ENCODE measurements at regions not wholly inside any gene's neighbourhood (a gene's known extent, or its start where the extent isn't known, plus 50 kb on each side); places are given as distances from the start of the nearest gene placed in this dataset.

DNA sequence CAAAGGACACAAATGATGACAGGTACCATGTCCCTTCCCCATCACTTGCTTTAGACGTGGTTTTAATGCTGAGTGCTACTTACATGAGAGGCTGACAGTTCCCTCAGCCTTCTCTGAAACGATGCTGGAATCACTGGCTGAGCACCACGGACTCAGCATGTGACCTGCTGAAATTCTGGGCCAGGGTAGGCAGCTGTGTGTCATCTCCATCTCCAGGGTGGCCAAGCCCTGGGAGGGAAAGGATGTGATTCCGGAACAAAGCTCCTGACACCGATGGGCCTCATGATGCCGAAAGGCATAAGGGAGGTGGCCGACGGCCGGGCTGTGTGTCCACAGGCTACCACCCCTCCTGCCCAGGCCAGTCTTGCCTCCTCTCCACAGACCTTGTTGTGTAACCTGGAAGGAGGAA is 184.3 kb upstream of the CST7 start:
- no peak overlapping the region for H3K27ac ChIP-seq
- H3K27me3 ChIP-seq: no peaks in the 10 kb centered on the region
- peaks cover 0 to 12% of the 10 kb centered on the region in 2 donors for H3K9me3 ChIP-seq
- no peaks in the 10 kb centered on the region for H3K4me1 ChIP-seq
- no peak for DNase-seq (ENCODE audit: low spot score)
- H3K4me3 ChIP-seq: no peak overlapping the region
- H3K36me3 ChIP-seq: no peaks in the 10 kb centered on the region
- TF ChIP-seq, protein P1, sequence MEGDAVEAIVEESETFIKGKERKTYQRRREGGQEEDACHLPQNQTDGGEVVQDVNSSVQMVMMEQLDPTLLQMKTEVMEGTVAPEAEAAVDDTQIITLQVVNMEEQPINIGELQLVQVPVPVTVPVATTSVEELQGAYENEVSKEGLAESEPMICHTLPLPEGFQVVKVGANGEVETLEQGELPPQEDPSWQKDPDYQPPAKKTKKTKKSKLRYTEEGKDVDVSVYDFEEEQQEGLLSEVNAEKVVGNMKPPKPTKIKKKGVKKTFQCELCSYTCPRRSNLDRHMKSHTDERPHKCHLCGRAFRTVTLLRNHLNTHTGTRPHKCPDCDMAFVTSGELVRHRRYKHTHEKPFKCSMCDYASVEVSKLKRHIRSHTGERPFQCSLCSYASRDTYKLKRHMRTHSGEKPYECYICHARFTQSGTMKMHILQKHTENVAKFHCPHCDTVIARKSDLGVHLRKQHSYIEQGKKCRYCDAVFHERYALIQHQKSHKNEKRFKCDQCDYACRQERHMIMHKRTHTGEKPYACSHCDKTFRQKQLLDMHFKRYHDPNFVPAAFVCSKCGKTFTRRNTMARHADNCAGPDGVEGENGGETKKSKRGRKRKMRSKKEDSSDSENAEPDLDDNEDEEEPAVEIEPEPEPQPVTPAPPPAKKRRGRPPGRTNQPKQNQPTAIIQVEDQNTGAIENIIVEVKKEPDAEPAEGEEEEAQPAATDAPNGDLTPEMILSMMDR (IDR thresholded peaks at IDR 0.05): no peak

DNA sequence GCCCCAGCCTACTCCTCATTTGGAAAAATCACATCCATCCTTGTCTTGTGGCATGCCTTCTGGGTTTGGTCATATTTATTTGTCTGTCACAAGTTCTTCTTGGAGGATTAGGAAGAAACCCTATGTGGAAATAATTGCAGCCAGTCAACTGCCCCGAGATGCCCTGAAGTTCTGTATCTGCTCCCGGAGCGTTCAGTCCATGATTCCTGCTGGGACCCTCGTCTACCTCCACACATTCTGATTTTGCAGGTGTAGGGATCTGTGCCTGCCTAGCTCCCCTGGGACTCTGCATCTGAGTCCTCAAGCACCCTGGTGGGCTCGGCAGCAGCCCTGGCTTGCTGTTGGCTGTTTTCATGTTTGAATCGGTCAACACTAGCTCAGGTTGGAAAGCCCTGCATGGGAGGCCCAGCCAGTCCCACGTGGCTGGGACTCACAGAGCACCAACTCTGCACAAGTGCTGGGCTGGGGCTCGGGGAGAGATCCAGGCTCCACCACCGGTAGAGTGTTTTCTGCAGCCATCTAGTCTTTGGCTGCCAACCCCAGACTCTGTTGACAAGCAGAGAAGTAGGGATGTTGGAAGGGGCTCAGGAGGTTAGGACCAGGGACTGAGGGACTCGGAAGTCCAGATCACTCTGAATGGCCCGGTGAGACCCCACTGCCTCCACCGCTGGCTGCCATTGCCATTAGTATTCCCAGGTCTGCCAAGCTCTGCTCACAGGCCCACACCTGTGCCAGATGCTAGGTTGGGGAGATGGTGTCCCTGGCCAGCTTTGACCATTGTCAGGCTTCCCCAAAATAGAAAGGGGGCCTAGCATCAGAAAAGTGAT is 183.5 kb upstream of the CST7 start:
- H3K27ac ChIP-seq: no peak overlapping the region
- no peaks in the 10 kb centered on the region for H3K27me3 ChIP-seq
- peaks cover 0 to 7% of the 10 kb centered on the region in 2 donors for H3K9me3 ChIP-seq
- DNase-seq (ENCODE audit: low spot score): no peak
- TF ChIP-seq, protein P1 (IDR thresholded peaks at IDR 0.05): no peak
- H3K4me1 ChIP-seq: no peaks in the 10 kb centered on the region
- no peak overlapping the region for H3K4me3 ChIP-seq
- H3K36me3 ChIP-seq: no peaks in the 10 kb centered on the region

DNA sequence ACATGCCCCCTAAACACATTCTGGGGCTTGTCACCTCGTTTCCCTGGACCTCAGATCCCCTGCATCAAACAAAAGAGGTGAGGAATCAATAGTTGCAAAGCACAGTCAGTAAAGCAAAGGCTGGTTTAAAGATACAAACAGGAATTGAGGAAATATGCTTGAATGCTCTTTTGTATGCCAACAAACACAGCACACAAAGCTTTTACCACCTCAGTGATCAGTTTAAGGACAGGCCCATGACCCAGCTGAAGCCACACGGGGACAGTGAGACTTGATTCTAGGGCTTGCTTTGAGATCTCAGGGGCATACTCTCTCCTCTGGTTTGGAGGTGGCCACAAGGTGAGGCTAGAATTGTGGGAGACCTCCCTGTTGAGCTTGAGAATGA is 182.9 kb upstream of the CST7 start:
- Histone ChIP-seq H3K4me1 (no peaks in the 10 kb centered on the region), H3K27ac (no peak overlapping the region), H3K9me3 (peaks cover 0 to under 1% of the 10 kb centered on the region in 2 donors), H3K36me3 (no peaks in the 10 kb centered on the region), H3K27me3 (no peaks in the 10 kb centered on the region), H3K4me3 (no peak overlapping the region)
- TF ChIP-seq, protein P1 (IDR thresholded peaks at IDR 0.05): no peak
- DNase-seq (ENCODE audit: low spot score): no peak

DNA sequence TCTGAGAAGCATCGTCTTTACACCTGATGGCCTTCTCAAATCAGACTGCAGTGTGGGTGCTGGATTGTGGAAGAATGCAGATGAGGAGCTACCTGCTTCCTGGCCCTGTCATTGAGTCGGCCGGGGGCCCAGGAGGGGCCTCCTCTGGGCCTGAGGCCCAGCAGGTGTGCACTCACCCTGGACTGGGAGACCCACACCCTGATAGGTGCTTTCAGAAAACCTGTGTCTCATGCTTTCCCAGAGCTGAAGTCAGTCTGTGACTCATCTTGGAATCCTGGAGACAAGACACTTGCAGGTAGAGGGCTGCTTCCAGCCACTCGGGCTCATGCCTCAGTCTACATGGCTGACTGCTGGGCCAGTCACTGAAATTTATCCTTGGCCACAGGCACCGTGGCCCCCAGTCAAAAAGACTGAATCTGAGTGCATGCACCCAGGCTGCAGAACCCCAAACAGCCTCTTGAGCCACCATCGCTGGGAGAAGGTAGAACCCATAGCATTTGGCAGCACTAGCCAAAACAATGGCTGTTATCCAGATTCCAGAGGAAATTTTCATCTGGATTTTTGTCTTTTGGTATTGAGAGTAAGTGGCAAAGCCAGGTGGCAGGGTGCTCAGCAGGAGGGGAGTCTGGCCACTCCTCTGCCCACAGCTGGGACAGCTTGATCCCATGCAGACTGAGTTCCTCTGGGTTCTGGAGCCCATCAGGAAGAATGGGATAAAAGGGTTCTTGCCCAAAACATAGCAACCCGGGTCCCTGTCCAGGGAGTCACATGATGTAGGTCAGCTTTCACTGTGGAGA is 182.0 kb upstream of the CST7 start:
- TF ChIP-seq, protein P1 (IDR thresholded peaks at IDR 0.05): no peak
- Histone ChIP-seq H3K27me3 (no peaks in the 10 kb centered on the region), H3K27ac (no peak overlapping the region), H3K4me3 (no peak overlapping the region), H3K9me3 (no peaks in the 10 kb centered on the region), H3K4me1 (no peaks in the 10 kb centered on the region), H3K36me3 (no peaks in the 10 kb centered on the region)
- no peak for DNase-seq (ENCODE audit: low spot score)

DNA sequence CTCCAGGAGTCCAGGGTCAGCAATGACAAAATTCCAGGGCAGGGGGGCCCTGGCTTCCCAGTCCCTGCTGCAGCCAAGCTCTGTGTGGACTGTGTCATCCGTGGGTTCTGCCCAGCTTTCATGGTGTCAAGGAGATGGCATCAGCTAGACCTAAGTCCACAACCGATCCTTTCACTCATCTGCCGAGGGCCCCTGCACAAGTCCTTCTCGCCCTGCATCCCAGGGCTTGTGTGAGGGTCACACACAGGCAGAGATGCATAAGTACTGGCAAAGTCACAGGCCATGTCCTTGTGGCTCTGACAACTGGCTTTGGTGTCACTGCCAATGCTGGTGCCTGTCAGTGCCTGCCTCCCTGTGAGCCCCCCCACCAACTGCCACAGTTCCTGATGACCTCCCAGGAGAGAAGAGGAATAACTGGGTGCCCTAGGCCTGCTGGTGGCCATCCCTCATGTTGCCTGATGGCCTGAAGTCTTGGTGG is 181.4 kb upstream of the CST7 start:
- no peaks in the 10 kb centered on the region for H3K4me1 ChIP-seq
- H3K27ac ChIP-seq: no peak overlapping the region
- no peaks in the 10 kb centered on the region for H3K36me3 ChIP-seq
- no peak overlapping the region for H3K4me3 ChIP-seq
- no peak for DNase-seq (ENCODE audit: low spot score)
- TF ChIP-seq, protein P1 (IDR thresholded peaks at IDR 0.05): no peak
- H3K27me3 ChIP-seq: no peaks in the 10 kb centered on the region
- no peaks in the 10 kb centered on the region for H3K9me3 ChIP-seq

Measured in right atrium auricular region (tissue), 2 donors.